Caki2 (cell line): ENCODE measurements at regions not wholly inside any gene's neighbourhood (a gene's known extent, or its start where the extent isn't known, plus 50 kb on each side); places are given as distances from the start of the nearest gene placed in this dataset.
"Not testable (repeated sequence)": the region's sequence is repeated elsewhere in the genome, so short reads cannot be mapped to it uniquely, and the experiment has no call there.

Experiments
- DNase-seq: peaks from one replicate; pipeline ENCODE4 v3.0.0-alpha.2; 2015; ENCODE audit warnings: low read depth
- in situ Hi-C: cut with HindIII; loops from 2 replicates; pipeline ENCODE4 v1.10.0; 2016; ENCODE audit warnings: low sequenced_read_pairs, low pct_unique_long_range_greater_than_20kb, mixed read lengths

DNA sequence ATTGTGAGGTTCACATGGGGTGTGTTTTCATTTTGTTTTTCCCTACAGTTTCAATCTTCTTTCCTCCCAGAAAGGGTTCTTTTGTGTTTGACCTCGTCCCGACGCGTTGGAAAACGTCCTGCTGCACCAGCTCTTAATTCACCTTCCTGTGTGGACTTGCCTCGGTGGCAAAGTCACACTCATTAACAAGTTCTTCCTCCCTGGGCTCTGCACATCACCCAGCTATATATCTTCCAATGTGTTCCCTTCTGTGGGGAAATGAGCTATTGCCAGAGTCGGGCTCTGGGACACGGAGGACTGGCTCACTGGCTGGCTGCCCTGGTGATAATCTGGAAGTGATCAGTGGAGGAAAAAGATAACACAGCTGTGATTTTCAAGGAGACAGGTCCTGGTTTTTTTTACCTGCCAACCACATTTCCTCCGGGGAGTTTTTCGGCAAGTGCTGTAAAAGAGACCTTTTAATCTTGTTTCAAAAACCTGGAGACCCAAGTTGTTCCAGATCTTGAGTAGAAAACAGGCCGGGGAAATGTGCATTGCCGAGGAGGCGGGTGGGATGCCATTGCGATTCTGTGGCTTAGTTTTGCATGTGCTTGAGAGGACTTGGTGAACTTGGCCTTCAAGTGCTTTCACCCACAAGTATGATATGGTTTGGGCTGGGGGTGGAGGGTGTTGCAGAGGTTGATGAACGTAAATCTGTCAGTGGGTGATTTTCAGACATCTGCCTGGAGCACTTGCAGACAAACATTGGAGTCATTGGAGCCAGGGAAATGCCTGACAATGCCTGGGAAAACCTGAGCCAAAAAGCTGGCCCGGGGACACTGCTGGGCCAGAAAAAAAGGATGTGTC is 96.5 kb upstream of the CREB5 start:
- DNase-seq = no peak
- in situ Hi-C loops = no loop called here

DNA sequence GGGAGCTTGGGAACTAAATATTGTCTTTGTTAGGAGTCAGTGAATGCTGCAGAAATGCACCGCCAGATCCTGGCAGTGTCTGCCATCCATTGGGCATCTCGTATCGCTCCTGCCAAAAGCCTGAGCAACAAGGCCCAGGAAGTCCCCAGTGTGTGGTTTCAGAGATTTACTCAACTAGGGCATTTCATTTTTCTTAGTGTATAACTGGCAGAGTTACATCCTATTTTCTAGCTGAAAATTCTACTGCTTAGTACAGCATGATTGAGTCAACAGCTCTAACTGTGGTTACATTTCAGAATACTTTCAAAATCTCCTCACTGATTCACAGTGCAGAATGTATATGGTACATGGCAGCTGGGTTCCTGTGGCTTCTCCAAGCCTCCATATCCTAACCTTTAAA is 95.8 kb upstream of the CREB5 start:
- in situ Hi-C loops = no loop called here
- no peak for DNase-seq

DNA sequence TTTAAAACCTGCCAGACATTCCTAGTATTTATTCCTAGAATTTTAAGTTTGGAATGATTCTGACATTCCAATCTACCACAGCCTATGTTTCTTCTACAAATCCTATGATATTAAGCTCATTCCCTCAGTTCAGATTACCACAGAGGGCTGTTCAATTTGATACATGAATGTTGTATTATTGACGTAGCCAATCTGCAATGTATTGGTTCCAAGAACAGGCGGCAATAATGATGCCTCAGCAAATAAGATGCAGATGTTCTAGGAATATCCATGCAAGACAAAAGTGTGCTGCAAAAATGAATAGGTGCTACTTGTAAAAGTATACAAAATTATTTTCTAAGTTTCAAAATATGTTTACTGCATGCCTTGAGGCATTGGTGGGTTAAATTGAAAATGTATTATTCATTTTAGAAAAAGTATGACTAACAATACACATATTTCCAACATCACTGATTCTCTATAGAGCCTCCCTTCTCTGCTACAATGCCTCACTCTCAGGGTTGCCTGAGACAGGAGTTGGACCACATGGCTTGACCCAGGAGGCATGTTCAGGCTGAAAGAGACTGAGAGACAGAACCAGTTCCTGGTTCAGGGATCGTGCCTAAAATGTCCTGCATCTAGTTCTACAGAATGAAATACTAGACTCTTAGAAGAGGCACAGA is 94.1 kb upstream of the CREB5 start:
- in situ Hi-C loops = no loop called here
- no peak for DNase-seq

DNA sequence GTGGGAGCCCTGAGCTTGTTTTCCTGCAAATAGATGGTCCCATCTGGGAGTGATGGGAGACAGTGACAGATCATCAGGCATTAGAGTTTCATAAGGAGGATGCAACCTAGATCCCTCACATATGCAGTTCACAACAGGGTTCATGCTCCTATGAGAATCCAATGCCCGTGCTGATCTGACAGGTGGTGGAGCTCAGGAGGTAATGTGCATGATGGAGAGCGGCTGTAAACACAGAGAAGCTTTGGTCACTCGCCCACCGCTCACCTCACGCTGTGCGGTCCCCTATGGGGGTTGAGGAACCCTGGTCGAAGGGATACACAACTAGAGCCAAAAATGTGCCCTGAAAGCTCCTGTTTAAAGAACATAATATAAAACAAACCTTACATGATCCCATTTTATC is 88.5 kb upstream of the CREB5 start:
- in situ Hi-C loops = no loop called here

DNA sequence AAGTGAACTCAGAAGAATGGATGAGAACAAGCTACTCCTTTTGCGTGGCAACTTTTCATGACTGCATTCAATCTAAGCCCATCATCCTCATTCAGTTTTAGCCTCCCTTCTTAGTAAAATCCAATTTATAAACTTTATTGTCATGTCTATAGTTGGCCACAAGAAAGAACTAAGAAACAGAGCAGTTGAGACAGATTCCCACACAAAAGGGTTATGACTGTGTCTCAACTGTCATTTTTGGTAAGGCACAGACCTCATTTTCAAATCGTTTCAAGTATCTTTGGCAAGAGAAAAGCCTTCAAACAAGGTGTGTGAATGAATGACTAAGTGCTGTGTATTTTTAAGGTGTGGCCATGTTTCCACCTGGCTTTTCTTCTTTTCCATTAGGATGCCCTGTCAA is 84.2 kb upstream of the CREB5 start:
- no peak for DNase-seq
- in situ Hi-C loops = no loop called here

More for the DNA sequence above, 88.5 kb upstream of the CREB5 start:
- no peak for DNase-seq

DNA sequence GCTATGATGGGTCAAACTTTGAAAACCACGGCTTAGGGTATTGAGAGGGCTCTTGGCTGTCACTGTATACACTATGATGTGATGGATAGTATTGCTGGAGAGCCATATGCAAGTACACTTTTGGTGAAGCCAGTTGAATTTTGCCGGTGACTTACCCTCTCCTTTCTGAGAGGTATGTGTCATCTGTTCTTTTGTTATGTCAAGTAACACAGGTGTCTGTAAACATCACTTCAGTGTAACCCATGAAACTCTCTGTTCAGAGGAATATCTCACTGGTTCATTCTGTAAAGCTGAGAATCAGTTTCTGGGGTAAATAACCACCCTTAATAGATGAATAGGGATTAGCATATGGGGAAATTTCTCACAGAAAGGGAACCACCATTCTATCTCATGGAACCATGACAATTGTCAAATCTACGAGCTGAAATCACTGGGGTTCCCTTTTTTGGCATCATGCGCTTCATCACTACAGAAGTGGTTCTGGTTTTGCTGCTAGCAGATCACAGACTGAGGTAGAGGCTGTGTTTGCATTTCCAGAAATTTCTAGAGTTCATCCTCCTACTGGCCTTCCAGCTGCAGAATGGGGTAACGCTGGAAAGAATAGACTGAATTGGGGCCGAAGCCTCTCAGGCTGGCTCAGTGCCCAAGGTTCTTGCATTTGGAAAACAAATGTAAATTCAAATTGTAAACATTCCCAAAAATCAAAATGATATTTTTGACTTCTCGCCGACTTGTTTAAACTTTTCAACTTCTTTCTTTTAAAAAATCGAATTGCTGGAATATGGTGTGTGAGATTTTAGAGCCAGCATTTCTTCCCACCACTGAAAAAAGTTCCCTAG is 83.3 kb upstream of the CREB5 start:
- in situ Hi-C loops = no loop called here
- no peak for DNase-seq

DNA sequence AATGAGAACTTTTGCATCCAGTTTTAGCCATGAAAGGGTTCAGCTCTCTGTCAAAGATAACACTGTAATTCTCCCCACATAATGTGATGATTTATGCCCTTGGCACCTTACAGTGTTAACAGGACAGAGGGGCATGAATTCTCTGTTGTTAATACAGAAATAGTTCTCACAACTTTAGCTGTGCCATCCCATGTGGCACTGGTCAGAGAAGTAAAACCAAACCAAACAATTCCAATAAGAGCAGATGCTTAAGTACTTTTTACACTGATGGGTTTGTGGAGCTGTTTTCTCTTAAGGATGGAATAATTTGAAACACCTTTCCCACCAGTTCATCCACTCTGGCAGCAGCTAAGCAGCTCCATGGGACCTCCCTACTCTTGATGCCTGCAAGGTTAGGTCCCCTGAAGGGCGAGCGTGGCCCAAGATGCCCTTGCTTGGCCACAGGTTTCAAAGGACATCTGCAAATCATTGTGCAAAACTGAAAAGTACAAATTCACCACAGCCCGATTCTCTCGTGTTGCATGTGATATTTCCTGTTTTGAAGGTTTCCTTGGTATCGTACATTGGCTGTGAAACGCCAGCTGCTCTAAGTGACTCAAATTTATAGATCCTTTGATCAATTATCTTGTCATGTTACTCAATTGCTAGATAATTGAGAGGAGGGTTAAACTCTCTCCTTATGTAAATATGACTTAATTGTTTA is 82.5 kb upstream of the CREB5 start:
- DNase-seq = no peak
- in situ Hi-C loops = no loop called here

DNA sequence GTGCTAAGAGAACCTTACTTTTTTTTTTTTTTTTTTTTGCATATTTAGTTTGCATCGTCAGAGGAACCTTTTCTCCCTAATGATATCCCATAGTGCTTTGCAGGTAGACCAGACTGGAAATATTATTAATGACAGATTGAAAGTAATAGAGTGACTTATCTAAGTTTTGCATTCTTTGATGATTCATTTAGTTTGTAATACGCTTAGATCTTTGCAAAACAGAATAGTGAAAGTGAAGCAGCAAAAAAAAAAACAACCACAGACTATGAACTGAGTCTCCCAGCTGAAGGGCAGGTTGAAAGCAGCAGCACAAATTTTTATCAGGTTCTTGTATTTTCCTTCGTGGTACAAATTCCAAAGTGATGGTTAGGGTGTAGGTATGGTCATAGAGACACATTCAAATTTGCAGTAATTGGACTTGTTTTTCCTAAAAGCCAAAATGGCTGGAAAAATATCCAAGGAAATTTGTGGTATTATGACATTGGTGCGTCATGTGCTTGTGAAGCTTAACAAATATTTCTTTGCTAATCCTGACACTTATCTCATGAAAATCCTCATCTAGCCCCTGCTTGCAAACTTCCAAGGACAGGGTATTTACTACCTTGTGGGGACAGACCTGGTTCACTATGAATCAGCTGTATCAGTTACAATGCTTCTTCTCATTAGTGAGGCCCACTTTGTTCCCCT is 81.8 kb upstream of the CREB5 start:
- in situ Hi-C loops = no loop called here
- no peak for DNase-seq

DNA sequence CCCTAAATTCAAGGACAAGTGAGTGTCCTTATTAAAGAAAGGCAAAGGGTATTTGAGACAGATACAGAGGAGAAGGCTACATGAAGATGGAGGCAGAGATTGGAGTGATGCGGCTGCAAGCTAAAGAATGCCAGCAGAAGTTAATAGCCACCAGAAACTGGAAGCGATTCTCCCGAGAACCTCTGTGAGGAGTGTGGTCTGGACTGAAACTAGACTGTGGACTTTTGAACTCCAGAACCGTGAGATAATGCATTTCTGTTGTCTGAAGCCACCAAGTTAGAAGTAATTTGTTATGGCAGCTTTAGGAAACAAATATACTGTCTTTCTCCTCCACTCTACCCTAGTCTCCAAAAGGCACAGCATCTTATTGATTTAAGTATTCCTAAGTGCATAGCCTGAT is 80.3 kb upstream of the CREB5 start:
- in situ Hi-C loops = no loop called here

DNA sequence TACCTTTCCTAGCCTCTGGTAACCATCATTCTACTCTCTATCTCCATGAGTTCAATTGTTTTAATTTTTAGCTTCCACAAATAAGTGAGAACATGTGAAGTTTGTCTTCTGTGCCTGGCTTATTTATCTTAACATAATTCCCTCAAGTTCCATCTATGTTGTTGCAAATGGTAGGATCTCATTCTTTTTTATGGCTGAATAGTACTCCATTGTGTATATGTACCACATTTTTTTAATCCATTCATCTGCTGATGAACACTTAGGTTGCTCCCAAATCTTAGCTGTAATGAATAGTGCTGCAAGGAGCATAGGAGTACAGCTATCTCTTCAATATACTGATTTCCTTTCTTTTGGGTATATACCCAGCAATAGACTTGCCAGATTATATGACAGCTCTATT is 78.8 kb upstream of the CREB5 start:
- DNase-seq, in situ Hi-C loops: not testable (repeated sequence)

More for the DNA sequence above, 80.3 kb upstream of the CREB5 start:
- no peak for DNase-seq

DNA sequence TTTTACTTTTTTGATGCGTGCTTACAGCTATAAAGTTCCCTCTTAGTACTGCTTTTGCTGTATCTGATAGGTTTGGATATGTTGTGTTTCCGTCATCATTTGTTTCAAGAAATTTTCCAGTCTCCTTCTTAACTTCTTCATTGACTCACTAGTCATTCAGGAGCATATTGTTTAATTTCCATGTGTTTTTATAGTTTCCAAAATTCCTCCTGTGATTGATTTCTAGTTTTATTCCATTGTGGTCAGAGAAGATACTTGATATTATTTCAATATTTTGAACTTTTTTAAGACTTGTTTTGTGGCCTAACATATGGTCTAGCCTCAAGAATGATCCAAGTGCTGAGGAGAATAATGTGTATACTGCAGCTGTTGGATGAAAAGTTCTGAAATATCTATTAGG is 75.5 kb upstream of the CREB5 start:
- in situ Hi-C loops = no loop called here
- DNase-seq = no peak

DNA sequence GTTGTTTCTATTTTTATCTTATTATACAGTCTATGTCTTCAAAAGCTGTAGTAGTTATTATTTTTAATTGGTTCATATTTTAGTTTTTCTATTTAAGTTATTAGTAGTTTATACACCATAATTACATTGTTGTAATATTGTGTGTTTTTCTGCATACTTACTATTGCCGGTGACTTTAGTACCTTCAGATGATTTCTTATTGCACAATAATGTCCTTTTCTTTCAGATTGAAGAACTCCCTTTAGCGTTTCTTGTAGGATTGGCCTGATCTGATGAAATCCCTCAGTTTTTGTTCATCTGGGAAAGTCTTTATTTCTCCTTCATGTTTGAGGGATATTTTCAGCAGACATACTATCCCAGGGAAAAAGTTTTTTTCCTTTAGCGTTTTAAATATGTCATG is 74.3 kb upstream of the CREB5 start:
- DNase-seq = no peak
- in situ Hi-C loops = no loop called here

DNA sequence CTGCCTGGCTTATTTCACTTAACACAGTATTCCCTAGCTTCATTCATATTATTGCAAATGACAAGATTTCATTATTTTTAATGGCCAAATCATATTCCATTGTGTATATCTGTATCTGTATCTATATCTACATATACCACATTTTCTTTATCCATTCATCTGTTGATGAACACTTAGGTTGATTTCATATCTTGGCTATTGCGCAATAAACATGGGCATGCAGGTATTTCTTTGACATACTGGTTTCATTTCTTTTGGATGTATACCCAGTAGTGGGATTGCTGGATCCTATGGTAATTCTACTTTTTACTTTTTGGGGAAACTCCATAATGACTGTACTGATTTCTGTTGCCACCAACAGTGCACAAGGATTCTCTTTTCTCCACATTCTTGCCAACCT is 68.9 kb upstream of the CREB5 start:
- in situ Hi-C loops = no loop called here
- DNase-seq = no peak

DNA sequence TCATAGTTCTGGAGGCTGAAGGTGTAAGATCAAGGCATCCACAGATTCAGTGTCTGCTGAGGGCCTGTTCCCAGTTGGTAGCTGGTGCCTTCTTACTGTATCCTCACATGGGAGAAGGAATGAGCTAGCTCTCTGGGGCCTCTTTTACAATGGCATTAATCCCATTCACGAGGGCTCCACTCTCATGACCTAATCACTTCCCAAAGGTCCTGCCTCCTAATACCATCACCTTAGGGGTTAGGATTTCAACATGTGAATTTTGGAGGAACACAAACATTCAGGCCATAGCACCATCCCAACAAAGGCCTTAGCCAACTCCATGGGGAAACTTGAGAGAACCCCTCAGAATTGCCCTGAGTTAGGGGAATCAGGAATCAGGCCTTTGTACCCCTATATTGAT is 66.1 kb upstream of the CREB5 start:
- in situ Hi-C loops = no loop called here
- DNase-seq = no peak

DNA sequence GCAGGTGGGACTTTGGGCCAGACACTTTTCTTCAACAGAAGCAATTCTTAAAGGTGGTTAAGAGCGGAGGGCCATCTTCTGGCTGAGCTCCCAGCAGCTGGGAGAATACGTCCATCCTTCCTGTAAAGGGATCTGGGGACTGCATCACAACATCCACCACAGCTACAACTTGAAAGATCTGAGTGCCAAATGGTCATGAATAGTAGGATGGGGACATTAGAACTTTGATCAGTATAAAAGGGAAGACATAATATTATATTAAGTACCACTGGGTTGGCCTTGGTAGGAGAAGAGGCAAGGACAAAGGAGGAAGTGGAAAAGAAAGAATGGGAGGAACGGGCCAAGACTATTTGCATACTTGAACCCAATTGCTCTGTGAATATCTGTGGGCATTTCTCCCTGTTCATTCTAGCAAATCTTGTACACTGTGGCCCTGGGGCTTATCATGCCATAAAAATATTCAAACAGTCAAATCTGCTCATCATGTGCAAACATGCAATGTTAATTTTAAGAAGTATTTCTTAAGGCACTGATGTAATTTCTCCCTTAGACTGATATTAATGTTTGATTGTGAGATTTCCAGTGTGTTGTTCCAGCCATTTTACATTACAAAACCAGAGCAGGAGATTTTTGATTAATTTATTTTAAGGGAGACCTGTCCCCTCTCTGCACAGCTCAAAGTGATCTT is 65.5 kb upstream of the CREB5 start:
- in situ Hi-C loops = no loop called here
- DNase-seq = no peak

DNA sequence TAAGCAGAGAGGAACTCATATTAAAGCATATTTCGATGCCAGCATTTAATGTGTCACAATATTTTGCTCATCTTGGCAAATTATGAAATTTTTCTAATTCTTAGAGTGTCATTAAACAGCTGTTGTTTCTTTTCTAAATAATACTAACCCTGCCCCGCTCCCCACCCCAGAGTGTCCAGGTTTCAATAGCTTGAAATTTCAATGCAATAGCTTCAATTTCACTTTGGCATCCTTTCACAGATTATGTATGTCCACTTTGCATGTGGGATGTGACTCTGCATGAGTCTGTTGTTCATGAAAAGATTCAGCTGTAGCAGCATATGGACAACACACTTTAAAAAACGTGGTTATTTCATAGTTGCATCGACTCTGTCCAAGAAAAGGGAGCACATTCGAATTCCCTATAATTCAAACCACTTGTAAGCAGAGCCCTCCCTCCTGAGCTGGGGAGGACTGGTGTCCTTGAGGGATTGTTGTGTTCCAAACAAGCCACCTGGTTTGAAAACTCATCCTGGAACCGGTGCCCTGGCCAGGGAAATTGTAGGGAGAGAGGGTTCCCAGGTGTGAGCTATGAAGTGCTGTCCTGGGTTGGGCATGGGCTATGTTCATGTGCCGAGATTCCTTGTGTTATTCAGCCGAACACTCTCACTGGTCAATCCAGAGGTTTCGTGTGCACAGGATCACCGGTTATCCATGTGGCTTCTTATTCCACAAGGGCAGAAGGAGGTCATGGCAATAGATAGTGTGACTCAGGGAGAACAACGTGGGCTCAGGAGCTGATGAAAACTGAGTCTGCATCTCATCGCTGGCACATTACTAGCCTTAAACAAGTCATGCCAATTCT is 64.6 kb upstream of the CREB5 start:
- no peak for DNase-seq
- in situ Hi-C loops = no loop called here

DNA sequence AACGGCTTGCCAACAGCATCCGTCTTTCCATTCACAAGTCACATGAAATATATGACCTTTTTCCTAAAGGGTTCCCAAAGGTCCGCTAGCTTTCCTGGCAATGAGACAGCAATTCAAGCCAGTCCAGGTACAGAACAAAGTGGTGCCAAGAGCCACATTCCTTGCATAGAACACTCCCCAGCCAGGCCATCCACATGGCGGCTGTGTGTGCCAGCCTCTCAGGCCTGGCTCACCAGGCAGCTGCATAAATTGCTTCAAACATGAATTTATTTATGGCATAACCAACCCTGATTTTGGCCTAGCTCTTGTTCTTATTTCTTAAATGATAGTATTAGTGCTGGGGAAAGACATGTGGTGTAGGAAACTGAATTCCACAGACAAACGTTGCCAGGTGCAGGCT is 63.7 kb upstream of the CREB5 start:
- DNase-seq = no peak
- in situ Hi-C loops = no loop called here
